ENCODE measurements at regions not wholly inside any gene's neighbourhood (a gene's known extent, or its start where the extent isn't known, plus 50 kb on each side); places are given as distances from the start of the nearest gene placed in this dataset.

DNA sequence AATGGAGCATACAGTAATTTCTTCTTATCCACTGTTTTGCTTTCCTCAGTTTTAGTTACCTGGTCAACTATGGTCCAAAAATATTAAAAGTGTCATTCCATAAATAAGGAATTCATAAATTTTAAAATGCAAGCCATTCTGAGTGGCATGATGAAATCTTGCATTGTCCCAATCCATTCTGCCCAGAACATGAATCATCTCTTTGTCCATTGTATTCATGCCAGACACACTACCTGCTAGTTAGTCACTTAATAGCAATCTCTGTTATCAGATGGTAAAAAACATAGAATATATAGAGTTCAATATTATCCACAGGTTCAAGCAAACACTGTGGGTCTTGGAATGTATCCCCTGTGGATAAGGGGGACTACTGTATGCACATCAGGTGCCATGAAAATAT, 872.2 kb upstream of the NXPH2 start:
- TF ChIP-seq, protein P1, sequence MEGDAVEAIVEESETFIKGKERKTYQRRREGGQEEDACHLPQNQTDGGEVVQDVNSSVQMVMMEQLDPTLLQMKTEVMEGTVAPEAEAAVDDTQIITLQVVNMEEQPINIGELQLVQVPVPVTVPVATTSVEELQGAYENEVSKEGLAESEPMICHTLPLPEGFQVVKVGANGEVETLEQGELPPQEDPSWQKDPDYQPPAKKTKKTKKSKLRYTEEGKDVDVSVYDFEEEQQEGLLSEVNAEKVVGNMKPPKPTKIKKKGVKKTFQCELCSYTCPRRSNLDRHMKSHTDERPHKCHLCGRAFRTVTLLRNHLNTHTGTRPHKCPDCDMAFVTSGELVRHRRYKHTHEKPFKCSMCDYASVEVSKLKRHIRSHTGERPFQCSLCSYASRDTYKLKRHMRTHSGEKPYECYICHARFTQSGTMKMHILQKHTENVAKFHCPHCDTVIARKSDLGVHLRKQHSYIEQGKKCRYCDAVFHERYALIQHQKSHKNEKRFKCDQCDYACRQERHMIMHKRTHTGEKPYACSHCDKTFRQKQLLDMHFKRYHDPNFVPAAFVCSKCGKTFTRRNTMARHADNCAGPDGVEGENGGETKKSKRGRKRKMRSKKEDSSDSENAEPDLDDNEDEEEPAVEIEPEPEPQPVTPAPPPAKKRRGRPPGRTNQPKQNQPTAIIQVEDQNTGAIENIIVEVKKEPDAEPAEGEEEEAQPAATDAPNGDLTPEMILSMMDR (IDR thresholded peaks at IDR 0.05; ENCODE audit: extremely low read depth in 1 of 2, insufficient read depth in 1 of 2, low read depth in 1 of 2, low read length in 2 of 2): no peak
- TF ChIP-seq JUN (IDR thresholded peaks at IDR 0.05; ENCODE audit: borderline replicate concordance, insufficient read depth, insufficient read length, low read depth) (no peak), MYC (IDR thresholded peaks at IDR 0.05; ENCODE audit: low read depth, low read length) (no peak), GATA2 (IDR thresholded peaks at IDR 0.05; ENCODE audit: insufficient read depth, insufficient read length, low read depth, low read length) (no peak), FOS (IDR thresholded peaks at IDR 0.05; ENCODE audit: borderline replicate concordance, insufficient read depth, low read length) (no peak), POLR2AphosphoS5 (IDR thresholded peaks at IDR 0.05; ENCODE audit: insufficient read depth, low read depth, low read length) (no peak), POLR2A (IDR thresholded peaks at IDR 0.05; ENCODE audit: low read depth, low read length) (no peak), EZH2 (IDR thresholded peaks at IDR 0.05; ENCODE audit: borderline replicate concordance, low read depth, low read length, severe bottlenecking) (no peak)
- TF ChIP-seq, protein P2, sequence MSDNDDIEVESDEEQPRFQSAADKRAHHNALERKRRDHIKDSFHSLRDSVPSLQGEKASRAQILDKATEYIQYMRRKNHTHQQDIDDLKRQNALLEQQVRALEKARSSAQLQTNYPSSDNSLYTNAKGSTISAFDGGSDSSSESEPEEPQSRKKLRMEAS (IDR thresholded peaks at IDR 0.05; ENCODE audit: insufficient read depth, insufficient read length): no peak
- Histone ChIP-seq H2AFZ (ENCODE audit: low read depth, low read length) (no peak overlapping the region), H4K20me1 (replicated peaks; ENCODE audit: control insufficient read depth, extremely low read depth, insufficient read depth, low read length) (no peaks in the 10 kb centered on the region), H3K4me1 (ENCODE audit: control insufficient read depth, extremely low read depth, insufficient read depth, low read length) (no peaks in the 10 kb centered on the region), H3K9me1 (replicated peaks; ENCODE audit: control insufficient read depth, extremely low read depth, insufficient read depth, low read length) (no peaks in the 10 kb centered on the region), H3K9me3 (replicated peaks; ENCODE audit: control insufficient read depth, insufficient read depth, low read length) (no peaks in the 10 kb centered on the region), H3K79me2 (ENCODE audit: control insufficient read depth, insufficient read depth, low read length) (no peaks in the 10 kb centered on the region), H3K9ac (replicated peaks; ENCODE audit: extremely low read depth, insufficient read depth, low read length) (no peak overlapping the region), H3K36me3 (ENCODE audit: control insufficient read depth in 2 of 2, extremely low read depth in 1 of 2, insufficient read depth in 2 of 2, low read length in 2 of 2) (no peaks in the 10 kb centered on the region), H3K4me3 (replicated peaks in 1 of 3; ENCODE audit: insufficient read depth in 1 of 3, low read depth in 1 of 3, low read length in 3 of 3) (no peak overlapping the region), H3K4me2 (ENCODE audit: insufficient read depth, low read length) (no peak overlapping the region), H3K27me3 (ENCODE audit: control insufficient read depth in 2 of 2, insufficient read depth in 2 of 2, low read length in 2 of 2) (no peaks in the 10 kb centered on the region), H3K27ac (ENCODE audit: insufficient read depth, low read depth, low read length) (no peak overlapping the region)
- DNase-seq (ENCODE audit: low read depth, low spot score) (no peak), FAIRE-seq (no peak)
- dilution Hi-C loops (cut with MboI; ENCODE audit: extremely low pct_ligation_motif_present, low sequenced_read_pairs) (no loop called here), intact Hi-C loops (cut with micrococcal nuclease) (no loop called here)
- ChIA-PET POLR2A (no interaction called here), CTCF (no interaction called here)
- BruUV-seq (replicated peaks): no TSS peak
